Liver (tissue), 8 donors: ENCODE measurements at regions not wholly inside any gene's neighbourhood (a gene's known extent, or its start where the extent isn't known, plus 50 kb on each side); places are given as distances from the start of the nearest gene placed in this dataset.

Experiments used
- DNase-seq: peaks from one replicate; pipeline ENCODE4 v3.0.0-alpha.2; 2017; ENCODE audit warnings: low spot score
- H3K27ac ChIP-seq, 2 donors: one replicate each; pipeline ENCODE4 v1.7.0; 2013; ENCODE audit warnings: inconsistent platforms in 2 of 2, low read length in 2 of 2, control low read depth in 1 of 2, low read depth in 1 of 2, mild to moderate bottlenecking in 1 of 2
- H3K27me3 ChIP-seq, 4 donors: one replicate each; pipeline versions ENCODE4 v1.6.1 to v1.7.0; 2013; ENCODE audit warnings: low read length in 3 of 4, inconsistent platforms in 1 of 4, mild to moderate bottlenecking in 1 of 4, moderate library complexity in 1 of 4; ENCODE audit not compliant: control insufficient read depth in 4 of 4, insufficient read depth in 4 of 4
- H3K36me3 ChIP-seq, 4 donors: one replicate each; pipeline versions ENCODE4 v1.6.1 to v1.7.0; 2013; ENCODE audit warnings: low read length in 3 of 4, mild to moderate bottlenecking in 3 of 4, low read depth in 1 of 4, moderate library complexity in 1 of 4; ENCODE audit not compliant: control insufficient read depth in 4 of 4, insufficient read depth in 3 of 4
- H3K4me1 ChIP-seq, 4 donors: one replicate each; pipeline versions ENCODE4 v1.6.1 to v1.7.0; 2013; ENCODE audit warnings: low read length in 3 of 4, mild to moderate bottlenecking in 3 of 4, moderate library complexity in 1 of 4; ENCODE audit not compliant: control insufficient read depth in 4 of 4, insufficient read depth in 4 of 4
- H3K4me3 ChIP-seq, 3 donors: one replicate each; pipeline versions ENCODE4 v1.6.1 to v1.7.0; 2013; ENCODE audit warnings: low read length in 3 of 3, control low read depth in 1 of 3, low read depth in 1 of 3, mild to moderate bottlenecking in 1 of 3
- H3K9ac ChIP-seq, 2 donors: one replicate each; pipeline ENCODE4 v1.7.0; 2013; ENCODE audit warnings: low read length in 2 of 2, mild to moderate bottlenecking in 2 of 2, moderate library complexity in 2 of 2, control low read depth in 1 of 2, low read depth in 1 of 2
- H3K9me3 ChIP-seq, 4 donors: one replicate each; pipeline versions ENCODE4 v1.6.1 to v1.7.0; 2013; ENCODE audit warnings: low read length in 3 of 4; ENCODE audit not compliant: control insufficient read depth in 4 of 4
- EGR1 ChIP-seq, 2 donors: IDR thresholded peaks; 2 replicates each; pipeline ENCODE4 v1.6.1; 2016 to 2018; ENCODE audit warnings: antibody characterized with exemption in 2 of 2, low read depth in 2 of 2
- FOXA1 ChIP-seq: IDR thresholded peaks from 2 replicates; pipeline ENCODE4 v1.6.1; 2016; ENCODE audit warnings: antibody characterized with exemption
- FOXA2 ChIP-seq: IDR thresholded peaks from 2 replicates; pipeline ENCODE4 v1.6.1; 2016; ENCODE audit warnings: antibody characterized with exemption
- GABPA ChIP-seq, 2 donors: IDR thresholded peaks in 1 of 2; conservative IDR thresholded peaks in 1 of 2; 2 replicates each; pipeline ENCODE4 v1.6.1; 2016; ENCODE audit warnings: antibody characterized with exemption in 2 of 2, mild to moderate bottlenecking in 1 of 2, moderate library complexity in 1 of 2
- HNF4G ChIP-seq: IDR thresholded peaks from 2 replicates; pipeline ENCODE4 v1.6.1; 2016; ENCODE audit warnings: antibody characterized with exemption
- JUND ChIP-seq, 2 donors: IDR thresholded peaks; 2 replicates each; pipeline ENCODE4 v1.6.1; 2016; ENCODE audit warnings: antibody characterized with exemption in 2 of 2
- NR2F2 ChIP-seq: IDR thresholded peaks from 2 replicates; pipeline ENCODE4 v1.6.1; 2016; ENCODE audit warnings: antibody characterized with exemption
- RAD21 ChIP-seq, 2 donors: IDR thresholded peaks; 2 replicates each; pipeline ENCODE4 v1.6.1; 2016; ENCODE audit warnings: antibody characterized with exemption in 2 of 2, mild to moderate bottlenecking in 2 of 2
- RXRA ChIP-seq, 2 donors: IDR thresholded peaks; 2 replicates each; pipeline ENCODE4 v1.6.1; 2017 to 2018; ENCODE audit warnings: antibody characterized with exemption in 2 of 2, mild to moderate bottlenecking in 1 of 2
- SP1 ChIP-seq: IDR thresholded peaks from 2 replicates; pipeline ENCODE4 v1.6.1; 2018; ENCODE audit warnings: antibody characterized with exemption, mild to moderate bottlenecking
- TAF1 ChIP-seq: conservative IDR thresholded peaks from 2 replicates; pipeline ENCODE4 v1.6.1; 2016; ENCODE audit warnings: antibody characterized with exemption, mild to moderate bottlenecking
- YY1 ChIP-seq: IDR thresholded peaks from 2 replicates; pipeline ENCODE4 v1.6.1; 2016; ENCODE audit warnings: antibody characterized with exemption, mild to moderate bottlenecking
- WGBS: extraction: QIAGEN DNeasy Blood & Tissue Kit; methylation state at CpG from one replicate; pipeline ENCODE4 v1.1.7; 2013; 5-methylcytosine and 5-hydroxymethylcytosine counted together
- TF ChIP-seq, protein P1 (sequence below): IDR thresholded peaks from 2 replicates; pipeline ENCODE4 v1.6.1; 2016; ENCODE audit warnings: antibody characterized with exemption
- TF ChIP-seq, protein P2 (sequence below): IDR thresholded peaks from 2 replicates; pipeline ENCODE4 v1.6.1; 2016; ENCODE audit warnings: antibody characterized with exemption, mild to moderate bottlenecking
- TF ChIP-seq, protein P3 (sequence below): fragments of 150-350 bp; IDR thresholded peaks from 2 replicates; pipeline ENCODE4 v1.5.1; 2017; ENCODE audit warnings: improper control_type of control experiment, low read depth, low read length; ENCODE audit not compliant: missing input control
- TF ChIP-seq, protein P4 (sequence below): IDR thresholded peaks from 2 replicates; pipeline ENCODE4 v1.6.1; 2016; ENCODE audit warnings: antibody characterized with exemption
- donor health status: healthy.
- donor health status: healthy.
- donor health status: healthy.
- donor health status: healthy.
- donor health status: healthy.

DNA sequence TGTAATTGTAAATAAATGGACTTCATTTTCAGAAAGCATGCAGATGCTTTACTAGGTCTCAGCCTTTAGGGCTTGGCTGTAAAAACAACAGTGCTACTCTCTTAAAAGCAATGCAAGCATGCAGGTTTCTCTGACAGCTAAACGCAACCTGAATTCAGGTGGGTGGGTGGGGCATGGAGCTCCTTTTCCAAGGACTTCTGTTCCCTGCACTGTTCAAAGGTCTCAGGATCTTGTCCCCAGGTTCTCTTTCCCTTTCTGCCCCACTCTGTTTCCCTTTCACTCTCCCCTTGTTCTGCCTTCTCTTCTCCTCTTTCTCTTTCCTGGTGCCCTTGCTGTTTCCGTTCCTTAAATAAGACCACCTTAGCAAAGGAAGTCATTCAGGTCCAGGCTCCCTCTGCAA is 1527.5 kb upstream of the SLC10A2 start:
- DNase-seq: no peak
- no peak overlapping the region for H3K9ac ChIP-seq
- WGBS: 61% methylated on average over 2 of the region's 2 CpGs
- H3K27ac ChIP-seq: no peak overlapping the region
- no peak overlapping the region for H3K4me3 ChIP-seq
- no peaks in the 10 kb centered on the region for H3K9me3 ChIP-seq
- TF ChIP-seq, protein P1, sequence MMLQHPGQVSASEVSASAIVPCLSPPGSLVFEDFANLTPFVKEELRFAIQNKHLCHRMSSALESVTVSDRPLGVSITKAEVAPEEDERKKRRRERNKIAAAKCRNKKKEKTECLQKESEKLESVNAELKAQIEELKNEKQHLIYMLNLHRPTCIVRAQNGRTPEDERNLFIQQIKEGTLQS: no peak
- TF ChIP-seq SP1: no peak
- TF ChIP-seq RXRA (IDR thresholded peaks at IDR 0.05): no peak
- TF ChIP-seq, protein P2, sequence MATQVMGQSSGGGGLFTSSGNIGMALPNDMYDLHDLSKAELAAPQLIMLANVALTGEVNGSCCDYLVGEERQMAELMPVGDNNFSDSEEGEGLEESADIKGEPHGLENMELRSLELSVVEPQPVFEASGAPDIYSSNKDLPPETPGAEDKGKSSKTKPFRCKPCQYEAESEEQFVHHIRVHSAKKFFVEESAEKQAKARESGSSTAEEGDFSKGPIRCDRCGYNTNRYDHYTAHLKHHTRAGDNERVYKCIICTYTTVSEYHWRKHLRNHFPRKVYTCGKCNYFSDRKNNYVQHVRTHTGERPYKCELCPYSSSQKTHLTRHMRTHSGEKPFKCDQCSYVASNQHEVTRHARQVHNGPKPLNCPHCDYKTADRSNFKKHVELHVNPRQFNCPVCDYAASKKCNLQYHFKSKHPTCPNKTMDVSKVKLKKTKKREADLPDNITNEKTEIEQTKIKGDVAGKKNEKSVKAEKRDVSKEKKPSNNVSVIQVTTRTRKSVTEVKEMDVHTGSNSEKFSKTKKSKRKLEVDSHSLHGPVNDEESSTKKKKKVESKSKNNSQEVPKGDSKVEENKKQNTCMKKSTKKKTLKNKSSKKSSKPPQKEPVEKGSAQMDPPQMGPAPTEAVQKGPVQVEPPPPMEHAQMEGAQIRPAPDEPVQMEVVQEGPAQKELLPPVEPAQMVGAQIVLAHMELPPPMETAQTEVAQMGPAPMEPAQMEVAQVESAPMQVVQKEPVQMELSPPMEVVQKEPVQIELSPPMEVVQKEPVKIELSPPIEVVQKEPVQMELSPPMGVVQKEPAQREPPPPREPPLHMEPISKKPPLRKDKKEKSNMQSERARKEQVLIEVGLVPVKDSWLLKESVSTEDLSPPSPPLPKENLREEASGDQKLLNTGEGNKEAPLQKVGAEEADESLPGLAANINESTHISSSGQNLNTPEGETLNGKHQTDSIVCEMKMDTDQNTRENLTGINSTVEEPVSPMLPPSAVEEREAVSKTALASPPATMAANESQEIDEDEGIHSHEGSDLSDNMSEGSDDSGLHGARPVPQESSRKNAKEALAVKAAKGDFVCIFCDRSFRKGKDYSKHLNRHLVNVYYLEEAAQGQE: no peak
- TF ChIP-seq, protein P3, sequence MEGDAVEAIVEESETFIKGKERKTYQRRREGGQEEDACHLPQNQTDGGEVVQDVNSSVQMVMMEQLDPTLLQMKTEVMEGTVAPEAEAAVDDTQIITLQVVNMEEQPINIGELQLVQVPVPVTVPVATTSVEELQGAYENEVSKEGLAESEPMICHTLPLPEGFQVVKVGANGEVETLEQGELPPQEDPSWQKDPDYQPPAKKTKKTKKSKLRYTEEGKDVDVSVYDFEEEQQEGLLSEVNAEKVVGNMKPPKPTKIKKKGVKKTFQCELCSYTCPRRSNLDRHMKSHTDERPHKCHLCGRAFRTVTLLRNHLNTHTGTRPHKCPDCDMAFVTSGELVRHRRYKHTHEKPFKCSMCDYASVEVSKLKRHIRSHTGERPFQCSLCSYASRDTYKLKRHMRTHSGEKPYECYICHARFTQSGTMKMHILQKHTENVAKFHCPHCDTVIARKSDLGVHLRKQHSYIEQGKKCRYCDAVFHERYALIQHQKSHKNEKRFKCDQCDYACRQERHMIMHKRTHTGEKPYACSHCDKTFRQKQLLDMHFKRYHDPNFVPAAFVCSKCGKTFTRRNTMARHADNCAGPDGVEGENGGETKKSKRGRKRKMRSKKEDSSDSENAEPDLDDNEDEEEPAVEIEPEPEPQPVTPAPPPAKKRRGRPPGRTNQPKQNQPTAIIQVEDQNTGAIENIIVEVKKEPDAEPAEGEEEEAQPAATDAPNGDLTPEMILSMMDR: no peak
- no peak for TF ChIP-seq NR2F2
- TF ChIP-seq EGR1 (IDR thresholded peaks at IDR 0.05; ENCODE audit: low read depth in 2 of 2): no peak
- TF ChIP-seq RAD21 (IDR thresholded peaks at IDR 0.05): no peak
- TF ChIP-seq FOXA1: no peak
- no peak for TF ChIP-seq HNF4G
- TF ChIP-seq, protein P4, sequence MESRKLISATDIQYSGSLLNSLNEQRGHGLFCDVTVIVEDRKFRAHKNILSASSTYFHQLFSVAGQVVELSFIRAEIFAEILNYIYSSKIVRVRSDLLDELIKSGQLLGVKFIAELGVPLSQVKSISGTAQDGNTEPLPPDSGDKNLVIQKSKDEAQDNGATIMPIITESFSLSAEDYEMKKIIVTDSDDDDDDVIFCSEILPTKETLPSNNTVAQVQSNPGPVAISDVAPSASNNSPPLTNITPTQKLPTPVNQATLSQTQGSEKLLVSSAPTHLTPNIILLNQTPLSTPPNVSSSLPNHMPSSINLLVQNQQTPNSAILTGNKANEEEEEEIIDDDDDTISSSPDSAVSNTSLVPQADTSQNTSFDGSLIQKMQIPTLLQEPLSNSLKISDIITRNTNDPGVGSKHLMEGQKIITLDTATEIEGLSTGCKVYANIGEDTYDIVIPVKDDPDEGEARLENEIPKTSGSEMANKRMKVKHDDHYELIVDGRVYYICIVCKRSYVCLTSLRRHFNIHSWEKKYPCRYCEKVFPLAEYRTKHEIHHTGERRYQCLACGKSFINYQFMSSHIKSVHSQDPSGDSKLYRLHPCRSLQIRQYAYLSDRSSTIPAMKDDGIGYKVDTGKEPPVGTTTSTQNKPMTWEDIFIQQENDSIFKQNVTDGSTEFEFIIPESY: no peak
- no peak for TF ChIP-seq GABPA (IDR thresholded peaks at IDR 0.05 in 1 of 2, conservative IDR thresholded peaks at IDR 0.05 in 1 of 2)
- TF ChIP-seq TAF1: no peak
- TF ChIP-seq JUND (IDR thresholded peaks at IDR 0.05): no peak
- TF ChIP-seq YY1: no peak
- TF ChIP-seq FOXA2: no peak
- H3K36me3 ChIP-seq: no peaks in the 10 kb centered on the region
- peaks cover 0 to 7% (median 0%) of the 10 kb centered on the region in 4 donors for H3K27me3 ChIP-seq
- H3K4me1 ChIP-seq: no peaks in the 10 kb centered on the region

DNA sequence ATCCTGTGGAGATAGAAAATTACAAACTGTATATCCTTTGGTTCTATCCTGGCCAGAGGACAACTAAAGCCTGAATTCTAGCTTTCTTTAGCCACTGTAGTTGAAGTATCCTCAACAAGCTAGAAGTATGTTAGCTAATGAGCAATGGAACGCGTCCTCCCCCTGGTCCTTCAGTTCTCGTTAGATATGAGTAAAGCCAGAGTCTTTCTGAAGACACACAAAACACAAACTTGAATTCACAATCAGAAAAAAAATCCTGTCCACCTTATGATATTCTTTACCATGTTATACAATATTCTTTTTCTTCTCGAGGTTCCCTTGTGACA is 1527.0 kb upstream of the SLC10A2 start:
- no peak overlapping the region for H3K27ac ChIP-seq
- H3K9me3 ChIP-seq: no peaks in the 10 kb centered on the region
- no peak for DNase-seq
- peaks cover 0 to 7% (median 0%) of the 10 kb centered on the region in 4 donors for H3K27me3 ChIP-seq
- H3K4me1 ChIP-seq: no peaks in the 10 kb centered on the region
- 66% methylated on average over 4 of the region's 4 CpGs for WGBS
- TF ChIP-seq, protein P3: no peak
- no peak for TF ChIP-seq FOXA2
- H3K9ac ChIP-seq: no peak overlapping the region
- H3K36me3 ChIP-seq: no peaks in the 10 kb centered on the region
- no peak overlapping the region for H3K4me3 ChIP-seq
